Hepatocyte (in vitro differentiated cells): ENCODE measurements at regions not wholly inside any gene's neighbourhood (a gene's known extent, or its start where the extent isn't known, plus 50 kb on each side); places are given as distances from the start of the nearest gene placed in this dataset.

Experiments
- DNase-seq: peaks from one replicate; pipeline ENCODE4 v3.0.0-alpha.2; 2016; ENCODE audit warnings: low spot score
- H2AFZ ChIP-seq: fragments of 200-600 bp; sonication (generic); 2 replicates; pipeline ENCODE4 v1.6.0; 2016; ENCODE audit warnings: antibody characterized with exemption, mild to moderate bottlenecking
- H3K27ac ChIP-seq: fragments of 200-600 bp; sonication (generic); 2 replicates; pipeline ENCODE4 v1.5.1; 2016; ENCODE audit warnings: mild to moderate bottlenecking
- H3K27me3 ChIP-seq: fragments of 200-600 bp; sonication (generic); 2 replicates; pipeline ENCODE4 v1.6.1; 2016
- H3K36me3 ChIP-seq: fragments of 200-600 bp; sonication (generic); replicated peaks from 2 replicates; pipeline ENCODE4 v1.5.1; 2016; ENCODE audit warnings: low read depth; ENCODE audit not compliant: insufficient read depth
- H3K4me1 ChIP-seq: fragments of 200-600 bp; sonication (generic); 2 replicates; pipeline ENCODE4 v1.5.1; 2016; ENCODE audit warnings: mild to moderate bottlenecking, moderate library complexity; ENCODE audit not compliant: insufficient read depth
- H3K4me2 ChIP-seq: fragments of 200-600 bp; sonication (generic); 2 replicates; pipeline ENCODE4 v1.6.0; 2016
- H3K4me3 ChIP-seq: fragments of 200-600 bp; sonication (generic); 2 replicates; pipeline ENCODE4 v1.5.1; 2016; ENCODE audit warnings: mild to moderate bottlenecking
- H3K79me2 ChIP-seq: fragments of 200-600 bp; sonication (generic); 2 replicates; pipeline ENCODE4 v1.6.0; 2017; ENCODE audit warnings: mild to moderate bottlenecking
- H3K9me2 ChIP-seq: fragments of 200-600 bp; sonication (generic); replicated peaks from 2 replicates; pipeline ENCODE4 v1.6.0; 2017; ENCODE audit warnings: mild to moderate bottlenecking; ENCODE audit not compliant: insufficient read depth
- H3K9me3 ChIP-seq: fragments of 200-600 bp; sonication (generic); 2 replicates; pipeline ENCODE4 v1.5.1; 2016; ENCODE audit warnings: low read depth, mild to moderate bottlenecking
- H4K20me1 ChIP-seq: fragments of 200-600 bp; sonication (generic); 2 replicates; pipeline ENCODE4 v1.6.0; 2016; ENCODE audit warnings: mild to moderate bottlenecking; ENCODE audit not compliant: insufficient read depth, poor library complexity, severe bottlenecking
- EZH2 ChIP-seq: fragments of 200-600 bp; sonication (generic); IDR thresholded peaks from 2 replicates; pipeline ENCODE4 v1.6.1; 2016; ENCODE audit warnings: antibody characterized with exemption, mild to moderate bottlenecking, borderline replicate concordance
- EZH2phosphoT487 ChIP-seq: fragments of 200-600 bp; sonication (generic); IDR thresholded peaks from one replicate; pipeline ENCODE4 v1.6.1; 2018; ENCODE audit warnings: antibody characterized with exemption, mild to moderate bottlenecking, low read depth, moderate library complexity; ENCODE audit not compliant: unreplicated experiment, severe bottlenecking
- WGBS: methylation state at CpG from one replicate; pipeline ENCODE4 v1.1.6; 2016; ENCODE audit warnings: low lambda C conversion rate; ENCODE audit errors: missing lambda C conversion rate; 5-methylcytosine and 5-hydroxymethylcytosine counted together
- TF ChIP-seq, protein P1 (sequence below): fragments of 200-600 bp; sonication (generic); IDR thresholded peaks from 2 replicates; pipeline ENCODE4 v1.5.1; 2016; ENCODE audit warnings: antibody characterized with exemption, mild to moderate bottlenecking; ENCODE audit not compliant: poor library complexity

DNA sequence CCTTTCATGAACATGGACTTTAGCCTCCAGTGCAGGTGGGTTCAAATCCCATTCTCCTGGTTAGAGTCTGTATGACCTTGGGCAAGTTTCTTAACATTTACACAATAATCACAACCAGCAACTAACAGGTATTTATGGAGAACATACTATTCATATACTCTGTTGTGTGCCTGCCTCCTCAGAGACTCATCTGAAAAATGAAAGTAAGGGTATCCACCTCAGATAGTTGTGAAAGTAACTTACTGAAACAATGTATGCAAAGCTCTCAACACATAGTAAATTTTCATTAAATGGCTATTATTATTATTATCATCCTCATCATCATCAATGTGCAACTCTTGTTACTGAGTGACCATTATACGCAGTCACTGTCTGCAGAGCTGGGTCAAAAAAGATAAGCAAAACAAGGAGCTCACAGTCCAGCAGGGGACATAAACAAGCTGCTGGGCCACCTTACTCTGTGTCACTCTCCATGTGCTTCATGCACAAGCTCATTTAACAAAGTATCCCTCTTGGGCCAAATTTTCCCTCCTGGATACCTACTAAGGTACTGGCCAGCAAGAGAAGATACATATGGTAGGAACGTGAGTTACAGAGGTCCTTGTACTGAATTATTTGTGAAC lies 70.9 kb upstream of the FNDC3A start:
- no peaks in the 10 kb centered on the region for H3K36me3 ChIP-seq
- 91% methylated on average over 2 of the region's 2 CpGs for WGBS
- H4K20me1 ChIP-seq: no peaks in the 10 kb centered on the region
- no peaks in the 10 kb centered on the region for H3K79me2 ChIP-seq
- no peaks in the 10 kb centered on the region for H3K9me3 ChIP-seq
- no peak overlapping the region for H2AFZ ChIP-seq
- no peak overlapping the region for H3K4me2 ChIP-seq
- TF ChIP-seq, protein P1, sequence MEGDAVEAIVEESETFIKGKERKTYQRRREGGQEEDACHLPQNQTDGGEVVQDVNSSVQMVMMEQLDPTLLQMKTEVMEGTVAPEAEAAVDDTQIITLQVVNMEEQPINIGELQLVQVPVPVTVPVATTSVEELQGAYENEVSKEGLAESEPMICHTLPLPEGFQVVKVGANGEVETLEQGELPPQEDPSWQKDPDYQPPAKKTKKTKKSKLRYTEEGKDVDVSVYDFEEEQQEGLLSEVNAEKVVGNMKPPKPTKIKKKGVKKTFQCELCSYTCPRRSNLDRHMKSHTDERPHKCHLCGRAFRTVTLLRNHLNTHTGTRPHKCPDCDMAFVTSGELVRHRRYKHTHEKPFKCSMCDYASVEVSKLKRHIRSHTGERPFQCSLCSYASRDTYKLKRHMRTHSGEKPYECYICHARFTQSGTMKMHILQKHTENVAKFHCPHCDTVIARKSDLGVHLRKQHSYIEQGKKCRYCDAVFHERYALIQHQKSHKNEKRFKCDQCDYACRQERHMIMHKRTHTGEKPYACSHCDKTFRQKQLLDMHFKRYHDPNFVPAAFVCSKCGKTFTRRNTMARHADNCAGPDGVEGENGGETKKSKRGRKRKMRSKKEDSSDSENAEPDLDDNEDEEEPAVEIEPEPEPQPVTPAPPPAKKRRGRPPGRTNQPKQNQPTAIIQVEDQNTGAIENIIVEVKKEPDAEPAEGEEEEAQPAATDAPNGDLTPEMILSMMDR: no peak
- TF ChIP-seq EZH2phosphoT487 (no peak), EZH2 (no peak)
- no peak overlapping the region for H3K4me3 ChIP-seq
- DNase-seq: no peak
- no peaks in the 10 kb centered on the region for H3K4me1 ChIP-seq
- H3K27me3 ChIP-seq: no peaks in the 10 kb centered on the region
- H3K27ac ChIP-seq: no peak overlapping the region
- H3K9me2 ChIP-seq: no peaks in the 10 kb centered on the region

DNA sequence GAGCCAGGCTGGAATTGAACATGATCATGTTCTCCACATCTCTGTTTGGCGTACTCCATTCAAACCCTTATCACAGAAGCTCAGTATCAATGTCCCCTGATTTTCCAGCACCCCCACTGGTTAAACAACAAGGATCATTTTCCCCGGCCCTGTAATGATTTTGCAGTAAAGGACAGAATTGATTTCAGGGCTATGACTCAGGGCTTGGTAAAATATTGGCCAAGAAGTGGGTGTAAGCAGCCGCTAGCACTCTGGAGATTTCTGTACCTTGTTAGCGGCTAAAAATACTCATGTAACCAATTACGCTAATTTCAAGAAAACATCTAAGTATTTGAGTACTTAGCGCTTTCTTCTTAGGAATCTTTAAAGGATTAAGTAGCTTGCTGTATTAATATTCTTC lies 69.5 kb upstream of the FNDC3A start:
- H2AFZ ChIP-seq: no peak overlapping the region
- H3K4me2 ChIP-seq: peak overlapping the region; percentile 47
- no peaks in the 10 kb centered on the region for H4K20me1 ChIP-seq
- TF ChIP-seq, protein P1: no peak
- TF ChIP-seq EZH2: no peak
- TF ChIP-seq EZH2phosphoT487: no peak
- peak overlapping the region; percentile 28 for H3K27ac ChIP-seq
- no peaks in the 10 kb centered on the region for H3K9me2 ChIP-seq
- no peaks in the 10 kb centered on the region for H3K36me3 ChIP-seq
- no peaks in the 10 kb centered on the region for H3K4me1 ChIP-seq
- no peaks in the 10 kb centered on the region for H3K27me3 ChIP-seq
- 78% methylated on average over 6 of the region's 6 CpGs for WGBS
- no peak overlapping the region for H3K4me3 ChIP-seq
- DNase-seq: peak; percentile 17
- no peaks in the 10 kb centered on the region for H3K79me2 ChIP-seq
- no peaks in the 10 kb centered on the region for H3K9me3 ChIP-seq

DNA sequence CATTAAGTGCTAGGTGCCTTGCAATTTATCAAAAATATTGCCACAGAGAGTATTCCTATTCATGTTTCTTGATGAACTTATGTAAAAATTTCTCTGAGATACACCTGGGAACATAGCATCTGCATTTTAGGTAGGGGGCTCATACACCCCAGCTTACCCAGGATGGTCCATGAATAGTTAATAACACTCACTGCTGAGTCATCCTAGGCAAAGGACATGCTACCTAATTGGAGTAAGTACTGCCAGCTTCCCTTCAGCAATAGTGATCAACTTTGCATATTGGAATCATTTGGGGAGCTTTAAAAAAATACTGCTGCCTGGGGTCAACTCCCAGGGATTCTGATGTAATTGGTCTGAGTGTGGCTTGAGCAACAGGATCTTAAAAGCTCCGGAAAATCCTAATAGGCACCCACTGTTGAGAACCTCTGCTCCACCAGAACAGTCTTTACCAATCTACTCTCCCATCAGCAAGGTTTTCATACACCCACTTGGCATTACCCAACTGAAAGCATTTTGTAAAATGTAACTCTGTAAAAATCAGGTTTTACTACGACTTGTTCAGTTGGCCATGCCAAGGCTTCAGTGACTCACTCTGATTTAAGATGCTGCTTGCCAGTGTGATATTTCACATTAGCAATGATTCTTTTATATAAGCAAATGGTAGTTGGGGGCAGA lies 67.2 kb upstream of the FNDC3A start:
- Histone ChIP-seq H3K4me1 (no peaks in the 10 kb centered on the region), H3K4me2 (no peak overlapping the region), H3K9me3 (no peaks in the 10 kb centered on the region), H4K20me1 (no peaks in the 10 kb centered on the region), H3K4me3 (no peak overlapping the region), H3K9me2 (no peaks in the 10 kb centered on the region), H3K79me2 (no peaks in the 10 kb centered on the region), H2AFZ (no peak overlapping the region), H3K36me3 (no peaks in the 10 kb centered on the region), H3K27ac (no peak overlapping the region), H3K27me3 (no peaks in the 10 kb centered on the region)
- WGBS: 84% methylated on average over 2 of the region's 2 CpGs
- no peak for DNase-seq
- TF ChIP-seq EZH2phosphoT487 (no peak), EZH2 (no peak)
- TF ChIP-seq, protein P1: no peak
